Stimulated activated effector memory CD8-positive, alpha-beta T cell treated with anti-CD3 and anti-CD28 coated beads, Interleukin-12 subunit alpha, Interleukin-12 subunit beta, amount 100 ng/mL, for 72 hours (primary cell): ENCODE measurements at regions not wholly inside any gene's neighbourhood (a gene's known extent, or its start where the extent isn't known, plus 50 kb on each side); places are given as distances from the start of the nearest gene placed in this dataset.
"Not testable (repeated sequence)": the region's sequence is repeated elsewhere in the genome, so short reads cannot be mapped to it uniquely, and the experiment has no call there.

Experiments used
- ATAC-seq: fragments of 150-1000 bp; cut with Tn5 transposase; 2 replicates; pipeline ENCODE4 v1.10.0; 2021
- DNase-seq, 2 donors: peaks; one replicate each; pipeline ENCODE4 v3.0.0; 2021 to 2022; ENCODE audit warnings: low spot score in 2 of 2
- H3K27ac Mint-ChIP-seq: one replicate; pipeline ENCODE4 v1.8.0; 2022; ENCODE audit warnings: mild to moderate bottlenecking, mixed read lengths
- H3K36me3 Mint-ChIP-seq: one replicate; pipeline ENCODE4 v1.8.0; 2022; ENCODE audit warnings: mild to moderate bottlenecking, mixed read lengths
- H3K4me1 Mint-ChIP-seq: one replicate; pipeline ENCODE4 v1.8.0; 2022; ENCODE audit warnings: mixed read lengths
- H3K4me3 Mint-ChIP-seq: one replicate; pipeline ENCODE4 v1.8.0; 2022; ENCODE audit warnings: mild to moderate bottlenecking, mixed read lengths
- H3K9me3 Mint-ChIP-seq: one replicate; pipeline ENCODE4 v1.8.0; 2022; ENCODE audit warnings: mixed read lengths

- Mint-ChIP-seq H3K27ac (no peak overlapping the region), H3K9me3 (peaks cover 16% of the 10 kb centered on the region)
These were observed 393.6 kb upstream of the CDIN1 start for GRCh38 chr15:36185845-36186244.

GRCh38 chr15:36186376-36186775, 393.1 kb upstream of the CDIN1 start:
- no peak overlapping the region for H3K4me3 Mint-ChIP-seq

More at GRCh38 chr15:36185845-36186244, 393.6 kb upstream of the CDIN1 start:
- no peak overlapping the region for H3K4me3 Mint-ChIP-seq
- no peaks in the 10 kb centered on the region for H3K4me1 Mint-ChIP-seq
- ATAC-seq (no peak), DNase-seq (no peak)
- H3K36me3 Mint-ChIP-seq = no peaks in the 10 kb centered on the region

DNA sequence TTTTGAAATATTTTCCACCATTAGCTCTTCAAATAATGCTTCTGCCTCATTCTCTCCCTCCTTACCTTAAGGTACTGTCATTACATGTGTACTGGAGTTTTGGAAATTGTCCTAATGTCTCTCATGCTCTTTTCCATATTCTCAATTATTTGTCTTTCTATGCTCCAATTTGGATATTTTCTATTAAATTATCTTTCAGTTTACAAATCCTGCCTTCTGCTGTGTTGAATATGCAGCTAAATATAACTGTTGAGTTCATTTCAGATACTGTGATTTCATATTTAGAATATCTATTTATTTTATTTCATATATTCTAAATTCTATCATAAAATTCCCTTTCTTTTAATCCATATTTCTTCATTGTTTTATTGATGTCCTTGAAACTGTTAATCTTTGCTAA, 388.0 kb upstream of the CDIN1 start:
- no peaks in the 10 kb centered on the region for H3K36me3 Mint-ChIP-seq
- no peak overlapping the region for H3K4me3 Mint-ChIP-seq

More at GRCh38 chr15:36186376-36186775, 393.1 kb upstream of the CDIN1 start:
- H3K27ac Mint-ChIP-seq = no peak overlapping the region
- no peaks in the 10 kb centered on the region for H3K4me1 Mint-ChIP-seq
- H3K36me3 Mint-ChIP-seq = no peaks in the 10 kb centered on the region
- H3K9me3 Mint-ChIP-seq = peaks cover 17% of the 10 kb centered on the region
- no peak for ATAC-seq
- DNase-seq = no peak

GRCh38 chr15:36195361-36196007, 383.9 kb upstream of the CDIN1 start:
- H3K36me3 Mint-ChIP-seq, H3K4me1 Mint-ChIP-seq, ATAC-seq, H3K27ac Mint-ChIP-seq, H3K4me3 Mint-ChIP-seq, DNase-seq, H3K9me3 Mint-ChIP-seq: not testable (repeated sequence)

More for the DNA sequence above, 388.0 kb upstream of the CDIN1 start:
- H3K27ac Mint-ChIP-seq = no peak overlapping the region
- peaks cover 10% of the 10 kb centered on the region for H3K9me3 Mint-ChIP-seq
- DNase-seq = no peak
- ATAC-seq = no peak
- H3K4me1 Mint-ChIP-seq = no peaks in the 10 kb centered on the region

GRCh38 chr15:36208868-36209582, 370.4 kb upstream of the CDIN1 start:
- no peak for DNase-seq
- no peak for ATAC-seq
- H3K4me3 Mint-ChIP-seq = no peak overlapping the region
- no peaks in the 10 kb centered on the region for H3K36me3 Mint-ChIP-seq
- H3K4me1 Mint-ChIP-seq = no peaks in the 10 kb centered on the region
- H3K27ac Mint-ChIP-seq = no peak overlapping the region
- H3K9me3 Mint-ChIP-seq = peaks cover 14% of the 10 kb centered on the region

DNA sequence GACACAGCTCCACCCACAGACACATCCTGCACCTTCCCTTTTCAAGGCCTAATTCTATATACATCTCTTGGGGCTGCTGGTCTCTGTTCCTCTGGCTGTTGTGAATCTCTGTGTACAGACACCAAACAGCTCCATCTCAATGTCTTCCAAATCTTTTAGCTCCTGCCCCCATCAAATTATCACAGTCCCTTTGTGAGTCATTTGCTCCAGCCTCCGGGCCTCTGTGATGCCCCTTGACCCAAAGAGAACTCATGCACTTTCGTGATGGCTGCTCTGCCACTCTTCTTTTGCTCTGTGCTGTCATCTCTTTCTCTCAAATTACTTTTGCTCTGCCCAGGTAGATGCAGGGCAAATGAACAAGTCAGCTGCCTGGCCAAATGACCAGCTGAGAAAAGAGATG, 369.0 kb upstream of the CDIN1 start:
- Mint-ChIP-seq H3K9me3 (peaks cover 12% of the 10 kb centered on the region), H3K27ac (no peak overlapping the region), H3K4me1 (no peaks in the 10 kb centered on the region), H3K4me3 (no peak overlapping the region), H3K36me3 (no peaks in the 10 kb centered on the region)
- DNase-seq (no peak), ATAC-seq (no peak)

- H3K27ac Mint-ChIP-seq = no peak overlapping the region
- no peaks in the 10 kb centered on the region for H3K4me1 Mint-ChIP-seq
- no peak overlapping the region for H3K4me3 Mint-ChIP-seq
- H3K9me3 Mint-ChIP-seq = no peaks in the 10 kb centered on the region
- DNase-seq (no peak), ATAC-seq (no peak)
- H3K36me3 Mint-ChIP-seq = no peaks in the 10 kb centered on the region
These were observed 361.1 kb upstream of the CDIN1 start for GRCh38 chr15:36218322-36218721.

- ATAC-seq (no peak), DNase-seq (no peak)
- no peaks in the 10 kb centered on the region for H3K4me1 Mint-ChIP-seq
- no peak overlapping the region for H3K4me3 Mint-ChIP-seq
- no peaks in the 10 kb centered on the region for H3K36me3 Mint-ChIP-seq
- H3K9me3 Mint-ChIP-seq = no peaks in the 10 kb centered on the region
- no peak overlapping the region for H3K27ac Mint-ChIP-seq
These were observed 360.4 kb upstream of the CDIN1 start for GRCh38 chr15:36218991-36219390.

DNA sequence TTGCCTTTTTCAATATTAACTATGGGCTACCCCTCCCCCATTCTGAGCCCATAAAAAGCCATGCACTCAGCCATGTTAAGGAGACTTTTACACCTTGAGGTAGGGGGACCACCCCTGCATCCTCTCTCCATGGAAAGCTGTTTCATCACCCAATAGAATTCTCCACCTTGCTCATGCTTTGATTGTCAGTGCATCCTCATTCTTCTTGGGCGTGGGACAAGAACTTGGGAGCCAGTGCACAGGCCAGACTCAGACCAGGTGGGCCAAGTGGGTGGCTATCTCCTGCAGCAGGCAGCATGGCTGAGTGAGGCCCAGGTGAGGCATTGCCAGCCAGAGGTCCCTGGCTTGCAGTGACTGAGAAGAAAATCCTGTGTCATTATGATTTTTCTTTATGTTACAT, 357.4 kb upstream of the CDIN1 start:
- H3K36me3 Mint-ChIP-seq = no peaks in the 10 kb centered on the region
- no peaks in the 10 kb centered on the region for H3K9me3 Mint-ChIP-seq
- H3K27ac Mint-ChIP-seq = no peak overlapping the region
- no peaks in the 10 kb centered on the region for H3K4me1 Mint-ChIP-seq
- DNase-seq = no peak
- no peak for ATAC-seq
- H3K4me3 Mint-ChIP-seq = no peak overlapping the region

GRCh38 chr15:36230776-36231175, 348.6 kb upstream of the CDIN1 start:
- Mint-ChIP-seq H3K4me3 (no peak overlapping the region), H3K27ac (no peak overlapping the region), H3K36me3 (no peaks in the 10 kb centered on the region), H3K9me3 (peaks cover 9% of the 10 kb centered on the region), H3K4me1 (no peaks in the 10 kb centered on the region)
- ATAC-seq = no peak
- no peak for DNase-seq

GRCh38 chr15:36232491-36232890, 346.9 kb upstream of the CDIN1 start:
- H3K36me3 Mint-ChIP-seq = no peaks in the 10 kb centered on the region
- peaks cover 12% of the 10 kb centered on the region for H3K9me3 Mint-ChIP-seq
- no peaks in the 10 kb centered on the region for H3K4me1 Mint-ChIP-seq
- no peak overlapping the region for H3K27ac Mint-ChIP-seq
- no peak overlapping the region for H3K4me3 Mint-ChIP-seq
- ATAC-seq (no peak), DNase-seq (no peak)

- DNase-seq (no peak), ATAC-seq (no peak)
- Mint-ChIP-seq H3K9me3 (peaks cover 12% of the 10 kb centered on the region), H3K27ac (no peak overlapping the region), H3K4me3 (no peak overlapping the region), H3K36me3 (no peaks in the 10 kb centered on the region), H3K4me1 (no peaks in the 10 kb centered on the region)
These were observed 344.7 kb upstream of the CDIN1 start for GRCh38 chr15:36234743-36235142.

- H3K9me3 Mint-ChIP-seq = peaks cover 12% of the 10 kb centered on the region
- no peak overlapping the region for H3K27ac Mint-ChIP-seq
- H3K4me1 Mint-ChIP-seq = no peaks in the 10 kb centered on the region
- no peaks in the 10 kb centered on the region for H3K36me3 Mint-ChIP-seq
- ATAC-seq (no peak), DNase-seq (no peak)
- H3K4me3 Mint-ChIP-seq = no peak overlapping the region
These were observed 344.3 kb upstream of the CDIN1 start for GRCh38 chr15:36235173-36235572.

- DNase-seq (no peak), ATAC-seq (no peak)
- Mint-ChIP-seq H3K9me3 (peaks cover 4% of the 10 kb centered on the region), H3K4me3 (no peak overlapping the region), H3K27ac (no peak overlapping the region), H3K36me3 (no peaks in the 10 kb centered on the region), H3K4me1 (no peaks in the 10 kb centered on the region)
These were observed 339.9 kb upstream of the CDIN1 start for GRCh38 chr15:36239509-36239908.

GRCh38 chr15:36251450-36251849, 328.0 kb upstream of the CDIN1 start:
- Mint-ChIP-seq H3K36me3 (no peaks in the 10 kb centered on the region), H3K4me1 (no peaks in the 10 kb centered on the region), H3K9me3 (no peaks in the 10 kb centered on the region), H3K27ac (no peak overlapping the region), H3K4me3 (no peak overlapping the region)
- DNase-seq = no peak
- ATAC-seq = no peak

DNA sequence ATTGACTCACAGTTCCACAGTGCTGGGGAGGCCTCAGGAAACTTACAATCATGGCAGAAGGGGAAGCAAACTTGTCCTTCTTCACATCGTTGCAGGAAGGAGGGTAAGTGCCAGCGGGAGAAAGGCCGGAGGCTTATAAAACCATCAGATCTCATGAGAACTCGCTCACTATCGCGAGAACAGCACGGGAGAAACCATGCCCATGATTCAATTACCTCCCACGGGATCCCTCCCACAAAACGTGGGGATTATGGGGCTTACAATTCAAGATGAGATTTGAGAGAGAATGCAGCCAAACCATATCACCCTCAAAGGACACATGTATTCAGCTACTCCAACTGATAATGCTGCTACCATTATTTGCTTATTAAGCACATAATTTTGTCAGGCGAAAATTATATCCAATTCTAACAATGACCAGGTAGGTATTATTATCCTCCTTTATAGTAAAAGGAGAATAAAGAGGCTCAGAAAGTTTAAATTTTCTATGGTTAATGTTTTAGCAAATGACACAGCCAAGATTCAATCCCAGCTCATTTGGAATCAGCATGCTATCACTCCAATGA, 327.2 kb upstream of the CDIN1 start:
- ATAC-seq = no peak
- H3K4me1 Mint-ChIP-seq = no peaks in the 10 kb centered on the region
- no peaks in the 10 kb centered on the region for H3K36me3 Mint-ChIP-seq
- no peak overlapping the region for H3K4me3 Mint-ChIP-seq
- no peak for DNase-seq
- no peak overlapping the region for H3K27ac Mint-ChIP-seq
- no peaks in the 10 kb centered on the region for H3K9me3 Mint-ChIP-seq
